NCI-H1048 (cell line): ENCODE measurements at regions not wholly inside any gene's neighbourhood (a gene's known extent, or its start where the extent isn't known, plus 50 kb on each side); places are given as distances from the start of the nearest gene placed in this dataset.

Experiments
- DNase-seq: peaks from one replicate; lab custom pipeline; 2025; lab: John Stamatoyannopoulos, UW

DNA sequence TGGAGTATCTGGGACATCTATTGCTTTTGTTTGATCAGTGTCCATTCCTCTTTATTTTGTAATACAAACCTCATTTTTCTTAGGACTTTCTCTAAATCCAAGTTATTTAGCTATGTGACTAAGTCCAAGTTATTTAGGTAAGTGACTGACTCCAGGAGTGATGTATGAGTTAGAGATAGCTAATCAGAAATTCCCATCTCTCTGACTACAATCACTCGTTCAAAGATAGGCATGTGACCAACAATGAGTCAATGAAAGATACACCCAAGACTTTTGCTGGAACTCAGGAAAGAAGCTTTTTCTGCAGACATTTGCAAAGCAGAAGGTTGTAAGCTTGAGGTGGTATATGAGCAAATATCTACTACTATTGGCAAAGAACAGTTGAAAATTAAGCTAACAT, 72.5 kb upstream of the KCNIP4 start:
- DNase-seq = no peak

GRCh38 chr4:22020129-22020528, 71.6 kb upstream of the KCNIP4 start:
- DNase-seq = no peak

- no peak for DNase-seq
Observed at GRCh38 chr4:22019676-22020075, 71.1 kb upstream of the KCNIP4 start.

GRCh38 chr4:22014222-22014741, 65.7 kb upstream of the KCNIP4 start:
- DNase-seq = no peak

- DNase-seq = no peak
Observed at GRCh38 chr4:22003878-22004277, 55.3 kb upstream of the KCNIP4 start.
